ENCODE measurements at regions not wholly inside any gene's neighbourhood (a gene's known extent, or its start where the extent isn't known, plus 50 kb on each side); places are given as distances from the start of the nearest gene placed in this dataset.
"Not testable (repeated sequence)": the region's sequence is repeated elsewhere in the genome, so short reads cannot be mapped to it uniquely, and the experiment has no call there.

DNA sequence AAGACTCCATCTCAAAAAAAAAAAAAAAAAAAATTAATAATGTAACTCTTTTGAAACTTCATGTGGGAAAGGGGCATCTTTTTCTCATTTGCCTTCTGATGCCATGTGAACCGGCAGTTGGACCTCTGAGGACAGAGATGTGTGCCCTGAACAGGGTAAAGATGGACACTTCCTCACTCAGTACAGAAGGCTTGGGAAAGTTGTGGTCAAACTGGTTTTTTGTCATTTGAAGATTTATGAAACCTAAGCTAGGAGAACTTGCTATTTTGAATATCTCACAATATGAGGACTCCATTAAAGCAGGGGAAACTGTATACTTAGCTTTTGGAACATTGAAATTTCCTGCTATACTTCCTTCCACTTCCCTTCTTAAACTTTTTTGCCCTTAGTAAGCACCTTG lies 147.5 kb upstream of the ALDH1B1 start:
- no peaks in the 10 kb centered on the region for H3K9me3 Mint-ChIP-seq
- no peaks in the 10 kb centered on the region for H3K36me3 Mint-ChIP-seq (ENCODE audit: low read depth)
- no peaks in the 10 kb centered on the region for H3K27me3 Mint-ChIP-seq
- no peak overlapping the region for H3K4me3 Mint-ChIP-seq
- H3K27ac Mint-ChIP-seq = no peak overlapping the region
- no peaks in the 10 kb centered on the region for H3K4me1 Mint-ChIP-seq (ENCODE audit: low read depth)

DNA sequence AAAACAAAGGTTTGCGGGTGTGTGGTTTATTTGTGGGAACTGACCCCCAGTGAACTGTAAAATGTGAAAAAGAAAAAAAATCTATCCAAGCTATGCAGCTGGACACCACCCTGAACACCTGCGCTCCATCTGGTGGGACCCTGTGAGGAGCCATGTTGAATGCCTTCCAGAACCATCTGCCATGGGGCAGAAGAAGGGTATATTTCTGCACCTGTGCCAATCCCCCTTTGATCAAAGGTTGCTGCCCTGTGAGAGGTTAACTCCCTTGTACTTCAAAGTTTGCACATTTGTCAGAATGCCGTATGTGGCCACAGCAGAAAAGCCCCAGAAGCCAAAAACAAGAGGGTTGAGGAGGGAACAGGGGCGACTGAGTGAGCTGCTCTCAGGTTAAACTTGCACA lies 148.5 kb upstream of the ALDH1B1 start:
- Mint-ChIP-seq H3K27ac (no peak overlapping the region), H3K36me3 (ENCODE audit: low read depth) (no peaks in the 10 kb centered on the region), H3K27me3 (no peaks in the 10 kb centered on the region), H3K4me3 (no peak overlapping the region), H3K9me3 (no peaks in the 10 kb centered on the region), H3K4me1 (ENCODE audit: low read depth) (no peaks in the 10 kb centered on the region)

DNA sequence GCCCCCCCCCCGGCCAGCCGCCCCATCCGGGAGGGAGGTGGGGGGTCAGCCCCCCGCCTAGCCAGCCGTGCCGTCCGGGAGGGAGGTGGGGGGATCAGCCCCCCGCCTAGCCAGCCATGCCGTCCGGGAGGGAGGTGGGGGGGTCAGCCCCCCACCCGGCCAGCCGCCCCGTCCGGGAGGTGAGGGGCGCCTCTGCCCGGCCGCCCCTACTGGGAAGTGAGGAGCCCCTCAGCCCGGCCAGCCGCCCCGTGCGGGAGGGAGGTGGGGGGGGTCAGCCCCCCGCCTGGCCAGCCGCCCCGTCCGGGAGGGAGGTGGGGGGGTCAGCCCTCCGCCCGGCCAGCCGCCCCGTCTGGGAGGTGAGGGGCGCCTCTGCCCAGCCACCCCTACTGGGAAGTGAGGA lies 150.4 kb upstream of the ALDH1B1 start:
- not testable (repeated sequence) for H3K9me3 Mint-ChIP-seq; H3K4me3 Mint-ChIP-seq; H3K27ac Mint-ChIP-seq; H3K4me1 Mint-ChIP-seq (ENCODE audit: low read depth); H3K36me3 Mint-ChIP-seq (ENCODE audit: low read depth); H3K27me3 Mint-ChIP-seq

DNA sequence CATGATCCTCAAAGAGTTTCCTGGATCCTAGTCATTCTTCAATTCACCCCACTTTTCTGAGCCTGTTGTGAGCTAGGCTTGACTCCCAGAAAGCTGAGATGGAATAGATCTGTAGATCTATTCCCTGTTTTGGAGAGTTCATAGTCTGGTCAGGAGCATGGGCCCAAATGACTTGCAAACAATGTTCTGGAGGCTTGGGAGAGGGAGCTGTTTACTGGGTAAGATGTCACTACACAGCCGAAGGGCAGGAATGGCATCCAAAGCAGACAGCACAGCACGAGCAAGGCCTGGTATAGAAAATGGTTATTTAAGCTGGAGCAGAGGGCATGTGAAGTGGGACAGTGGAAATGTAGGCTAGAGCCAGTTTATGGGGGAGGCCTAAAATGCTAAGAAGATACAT lies 152.5 kb upstream of the ALDH1B1 start:
- Mint-ChIP-seq H3K36me3 (ENCODE audit: low read depth) (no peaks in the 10 kb centered on the region), H3K4me1 (ENCODE audit: low read depth) (no peaks in the 10 kb centered on the region), H3K9me3 (no peaks in the 10 kb centered on the region), H3K27ac (no peak overlapping the region), H3K4me3 (no peak overlapping the region), H3K27me3 (no peaks in the 10 kb centered on the region)

- Mint-ChIP-seq H3K4me3 (no peak overlapping the region), H3K4me1 (ENCODE audit: low read depth) (no peaks in the 10 kb centered on the region), H3K27ac (no peak overlapping the region), H3K27me3 (peaks cover 6% of the 10 kb centered on the region), H3K9me3 (no peaks in the 10 kb centered on the region), H3K36me3 (ENCODE audit: low read depth) (no peaks in the 10 kb centered on the region)
These were observed 157.3 kb upstream of the ALDH1B1 start for GRCh38 chr9:38235244-38235643.

- H3K27me3 Mint-ChIP-seq = peaks cover 6% of the 10 kb centered on the region
- H3K4me3 Mint-ChIP-seq = no peak overlapping the region
- no peaks in the 10 kb centered on the region for H3K4me1 Mint-ChIP-seq (ENCODE audit: low read depth)
- H3K27ac Mint-ChIP-seq = no peak overlapping the region
- no peaks in the 10 kb centered on the region for H3K36me3 Mint-ChIP-seq (ENCODE audit: low read depth)
- no peaks in the 10 kb centered on the region for H3K9me3 Mint-ChIP-seq
These were observed 157.9 kb upstream of the ALDH1B1 start for GRCh38 chr9:38234479-38235170.

DNA sequence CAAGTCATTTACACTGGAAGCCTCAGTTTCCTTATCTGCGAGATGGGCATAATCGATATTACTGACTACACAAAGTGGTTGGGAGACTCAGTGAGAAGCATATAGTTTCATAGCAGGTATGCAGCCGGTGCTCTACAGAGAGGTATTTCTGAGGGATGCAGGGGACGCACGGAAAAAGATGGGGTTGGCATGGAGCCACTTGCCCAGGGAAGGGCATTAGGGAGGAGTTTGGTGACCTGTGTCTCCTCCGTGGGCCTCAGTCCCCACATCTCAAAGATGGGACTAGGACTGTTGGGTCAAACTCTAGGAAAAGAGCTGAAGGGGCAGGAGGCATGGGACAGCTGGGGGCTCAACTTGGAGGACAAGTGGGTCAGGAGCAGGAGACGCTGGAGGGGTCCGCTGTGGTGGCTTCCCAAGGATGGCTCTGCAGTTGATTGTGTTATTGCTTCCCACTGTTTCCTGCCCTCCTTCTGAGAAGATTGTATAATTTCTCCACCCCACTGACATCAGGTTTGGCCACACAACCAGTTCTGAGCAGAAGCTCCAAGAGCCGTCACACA lies 158.6 kb upstream of the ALDH1B1 start:
- Mint-ChIP-seq H3K27me3 (peaks cover 6% of the 10 kb centered on the region), H3K27ac (no peak overlapping the region), H3K9me3 (no peaks in the 10 kb centered on the region), H3K36me3 (ENCODE audit: low read depth) (no peaks in the 10 kb centered on the region), H3K4me1 (ENCODE audit: low read depth) (no peaks in the 10 kb centered on the region), H3K4me3 (no peak overlapping the region)

DNA sequence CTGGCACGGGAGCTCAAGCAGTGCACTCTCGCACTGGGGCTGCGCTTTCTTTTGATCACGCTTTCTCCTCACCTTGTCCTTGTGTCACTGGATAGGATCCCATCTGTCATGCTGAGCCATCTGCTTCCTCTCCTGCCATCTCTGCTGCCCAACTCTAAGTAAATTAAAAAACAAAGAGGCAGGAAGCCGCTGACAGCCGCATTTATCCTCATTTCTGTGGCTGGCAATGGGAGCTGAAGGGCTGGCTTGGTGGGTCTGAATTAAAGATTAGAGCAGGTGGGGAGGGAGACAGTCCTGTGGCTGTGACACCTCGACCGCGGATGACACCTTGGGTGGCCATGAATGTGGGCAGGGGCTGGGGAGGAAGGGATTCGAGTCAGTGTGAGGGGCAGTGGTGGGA lies 159.2 kb upstream of the ALDH1B1 start:
- Mint-ChIP-seq H3K4me1 (ENCODE audit: low read depth) (no peaks in the 10 kb centered on the region), H3K9me3 (no peaks in the 10 kb centered on the region), H3K27ac (no peak overlapping the region), H3K4me3 (no peak overlapping the region), H3K36me3 (ENCODE audit: low read depth) (no peaks in the 10 kb centered on the region), H3K27me3 (peaks cover 11% of the 10 kb centered on the region)

DNA sequence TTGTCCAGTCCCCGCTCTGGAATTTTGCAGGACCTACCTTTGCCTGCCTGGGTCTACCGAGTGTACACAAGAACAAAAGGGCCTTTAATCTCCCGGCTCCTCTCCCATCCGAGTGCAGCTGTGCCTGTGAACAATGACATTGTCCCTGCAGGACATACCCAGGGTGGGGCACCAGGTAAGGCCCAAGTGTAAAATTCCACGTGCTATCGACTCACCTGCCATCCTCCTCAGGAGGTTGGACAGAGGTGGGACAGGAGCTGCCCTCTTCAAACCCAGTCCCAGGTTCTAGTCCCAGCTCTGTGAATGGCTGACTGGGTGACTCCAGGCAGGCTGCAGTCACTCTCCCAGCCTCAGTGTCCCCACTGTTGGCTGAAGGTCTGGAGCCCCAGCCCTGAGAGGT lies 159.6 kb upstream of the ALDH1B1 start:
- no peak overlapping the region for H3K4me3 Mint-ChIP-seq
- no peaks in the 10 kb centered on the region for H3K36me3 Mint-ChIP-seq (ENCODE audit: low read depth)
- H3K9me3 Mint-ChIP-seq = no peaks in the 10 kb centered on the region
- H3K27ac Mint-ChIP-seq = no peak overlapping the region
- no peaks in the 10 kb centered on the region for H3K4me1 Mint-ChIP-seq (ENCODE audit: low read depth)
- peaks cover 11% of the 10 kb centered on the region for H3K27me3 Mint-ChIP-seq

GRCh38 chr9:38229504-38230155 lies 160.6 kb upstream of the SHB start:
- Mint-ChIP-seq H3K36me3 (ENCODE audit: low read depth) (no peaks in the 10 kb centered on the region), H3K9me3 (no peaks in the 10 kb centered on the region), H3K27ac (no peak overlapping the region), H3K4me1 (ENCODE audit: low read depth) (peaks cover 16% of the 10 kb centered on the region), H3K4me3 (no peak overlapping the region), H3K27me3 (peaks cover 11% of the 10 kb centered on the region)

DNA sequence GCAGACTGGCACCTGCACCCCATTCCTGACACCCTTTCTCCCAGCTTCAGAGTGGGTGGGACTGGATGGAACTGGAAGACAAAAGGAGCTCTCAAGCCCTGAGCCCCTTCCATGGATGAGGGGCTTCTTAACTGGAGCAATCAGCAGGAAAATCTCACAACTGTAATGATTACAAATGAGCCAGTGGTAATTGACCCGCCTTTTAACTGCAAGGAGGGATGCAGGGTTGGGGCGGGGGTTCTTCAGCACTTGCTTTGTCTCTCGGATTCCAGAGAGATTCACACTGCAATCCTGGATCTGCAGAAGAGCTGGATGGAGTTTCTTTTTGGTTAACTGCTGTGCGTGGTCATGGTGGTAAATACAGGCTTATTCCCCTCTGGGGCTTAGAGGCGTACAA lies 160.1 kb upstream of the SHB start:
- no peak overlapping the region for H3K27ac Mint-ChIP-seq
- no peak overlapping the region for H3K4me3 Mint-ChIP-seq
- H3K27me3 Mint-ChIP-seq = peaks cover 11% of the 10 kb centered on the region
- H3K4me1 Mint-ChIP-seq (ENCODE audit: low read depth) = peaks cover 16% of the 10 kb centered on the region
- H3K36me3 Mint-ChIP-seq (ENCODE audit: low read depth) = no peaks in the 10 kb centered on the region
- H3K9me3 Mint-ChIP-seq = no peaks in the 10 kb centered on the region

DNA sequence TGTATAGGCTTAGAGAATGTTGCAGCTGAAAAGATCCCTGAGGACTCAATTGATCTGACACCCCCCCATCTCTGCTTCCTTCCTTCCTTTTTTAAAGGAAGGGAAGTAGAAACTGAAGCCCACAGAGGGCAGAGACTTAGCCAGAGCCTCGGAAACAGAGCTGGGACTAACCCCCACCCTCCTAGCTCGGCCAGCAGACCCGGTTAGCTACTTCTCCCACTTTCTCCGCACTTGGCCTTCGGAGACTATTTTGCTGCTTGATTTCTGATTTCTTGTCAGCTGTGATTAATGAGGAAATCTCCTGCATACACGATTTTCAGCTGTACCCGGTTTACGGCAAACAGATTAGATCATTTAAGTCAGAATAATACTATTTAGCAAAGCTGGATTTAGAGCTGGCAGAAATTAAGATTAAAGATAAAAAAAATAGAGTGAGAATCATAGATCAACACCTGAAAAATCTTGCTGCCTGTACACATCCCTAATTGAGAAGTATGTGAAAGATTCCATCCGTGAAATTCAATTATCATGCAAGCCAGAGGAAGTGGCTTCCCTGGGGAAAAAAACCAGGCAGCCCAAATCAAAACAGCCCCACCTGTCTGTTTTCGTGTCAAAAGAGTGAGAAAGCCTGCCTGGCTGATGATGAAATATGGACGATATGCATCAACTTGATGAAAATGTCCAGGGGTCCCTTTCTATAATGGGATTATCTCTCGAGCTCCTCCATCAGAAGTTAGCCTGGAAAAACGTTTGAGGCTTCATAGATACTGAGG lies 159.5 kb upstream of the SHB start:
- Mint-ChIP-seq H3K4me3 (no peak overlapping the region), H3K27me3 (peaks cover 11% of the 10 kb centered on the region), H3K27ac (no peak overlapping the region), H3K36me3 (ENCODE audit: low read depth) (no peaks in the 10 kb centered on the region), H3K4me1 (ENCODE audit: low read depth) (peaks cover 16% of the 10 kb centered on the region), H3K9me3 (no peaks in the 10 kb centered on the region)

GRCh38 chr9:38227656-38228055 lies 158.6 kb upstream of the SHB start:
- Mint-ChIP-seq H3K36me3 (ENCODE audit: low read depth) (no peaks in the 10 kb centered on the region), H3K4me3 (peak overlapping the region; percentile 20), H3K27me3 (peaks cover 10% of the 10 kb centered on the region), H3K4me1 (ENCODE audit: low read depth) (peaks cover 16% of the 10 kb centered on the region), H3K9me3 (no peaks in the 10 kb centered on the region), H3K27ac (no peak overlapping the region)

DNA sequence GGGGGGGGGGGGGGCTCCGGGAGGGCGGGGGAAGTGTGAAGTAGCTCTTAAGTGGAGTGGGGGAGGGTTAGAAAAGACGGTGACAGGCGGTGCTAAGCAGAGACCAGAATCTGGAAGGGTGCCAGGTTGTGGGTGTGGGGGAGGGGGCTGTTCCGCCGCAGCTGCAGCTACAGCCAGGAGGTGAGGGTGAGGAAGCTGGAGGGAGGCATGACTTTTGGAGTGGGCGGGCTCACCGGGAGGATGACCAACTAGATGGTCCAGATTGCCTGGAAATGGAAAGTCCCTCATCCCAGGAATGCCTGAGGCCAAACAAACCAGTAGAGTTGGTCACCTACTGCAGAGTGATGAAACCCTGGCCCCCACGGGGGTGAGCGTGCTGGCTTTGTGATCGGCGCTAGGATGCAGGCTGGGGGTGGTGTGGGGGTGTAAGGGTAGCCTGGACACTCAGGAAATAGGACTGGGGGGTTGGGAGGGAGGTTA lies 158.1 kb upstream of the SHB start:
- no peak overlapping the region for H3K27ac Mint-ChIP-seq
- peak overlapping the region; percentile 52 for H3K4me3 Mint-ChIP-seq
- H3K27me3 Mint-ChIP-seq = peaks cover 5% of the 10 kb centered on the region
- H3K4me1 Mint-ChIP-seq (ENCODE audit: low read depth) = peaks cover 16% of the 10 kb centered on the region
- peaks cover under 1% of the 10 kb centered on the region for H3K9me3 Mint-ChIP-seq
- no peaks in the 10 kb centered on the region for H3K36me3 Mint-ChIP-seq (ENCODE audit: low read depth)

- Mint-ChIP-seq H3K27me3 (peaks cover 5% of the 10 kb centered on the region), H3K4me3 (peak overlapping the region; percentile 41), H3K9me3 (peaks cover 4% of the 10 kb centered on the region), H3K4me1 (ENCODE audit: low read depth) (peaks cover 16% of the 10 kb centered on the region), H3K36me3 (ENCODE audit: low read depth) (no peaks in the 10 kb centered on the region), H3K27ac (no peak overlapping the region)
These were observed 157.5 kb upstream of the SHB start for GRCh38 chr9:38226491-38226951.
